Testis (tissue), 2 donors: ENCODE measurements at regions not wholly inside any gene's neighbourhood (a gene's known extent, or its start where the extent isn't known, plus 50 kb on each side); places are given as distances from the start of the nearest gene placed in this dataset.

Source experiments
- DNase-seq: peaks from one replicate; pipeline ENCODE4 v3.0.0-alpha.2; 2019
- H3K27ac ChIP-seq, 2 donors: fragments of 200-600 bp; sonication (generic); one replicate each; pipeline ENCODE4 v1.5.1; 2019
- H3K27me3 ChIP-seq: fragments of 200-600 bp; sonication (generic); one replicate; pipeline ENCODE4 v1.5.1; 2019
- H3K36me3 ChIP-seq: fragments of 200-600 bp; sonication (generic); one replicate; pipeline ENCODE4 v1.5.1; 2017; ENCODE audit warnings: low read depth; ENCODE audit errors: missing control alignments
- H3K4me1 ChIP-seq: fragments of 200-600 bp; sonication (generic); one replicate; pipeline ENCODE4 v1.5.1; 2019
- H3K4me3 ChIP-seq, 2 donors: fragments of 200-600 bp; sonication (generic); one replicate each; pipeline ENCODE4 v1.5.1; 2017 to 2019
- H3K9me3 ChIP-seq: fragments of 200-600 bp; sonication (generic); one replicate; pipeline ENCODE4 v1.5.1; 2017
- POLR2A ChIP-seq: fragments of 450-650 bp; IDR thresholded peaks from one replicate; pipeline ENCODE4 v1.6.1; 2017; ENCODE audit warnings: antibody characterized with exemption, mild to moderate bottlenecking, moderate library complexity
- WGBS, 2 donors: methylation state at CpG; one replicate each; pipeline ENCODE4 v1.1.5; 2018; 5-methylcytosine and 5-hydroxymethylcytosine counted together
- intact Hi-C: fragments of 100-400 bp; cut with DNase I; formaldehyde crosslinking; loops from one replicate; pipeline ENCODE4 v1.15.1; 2023; ENCODE audit warnings: low total_unique reads
- TF ChIP-seq, protein P1 (sequence below), 3 experiments: fragments of 450-650 bp in 2 of 3; fragments of 200-600 bp in 1 of 3; sonication (generic) in 1 of 3; IDR thresholded peaks; one replicate each; pipeline ENCODE4 v1.5.1; 2016 to 2019; ENCODE audit warnings: antibody characterized with exemption in 3 of 3, mild to moderate bottlenecking in 2 of 3, moderate library complexity in 1 of 3

DNA sequence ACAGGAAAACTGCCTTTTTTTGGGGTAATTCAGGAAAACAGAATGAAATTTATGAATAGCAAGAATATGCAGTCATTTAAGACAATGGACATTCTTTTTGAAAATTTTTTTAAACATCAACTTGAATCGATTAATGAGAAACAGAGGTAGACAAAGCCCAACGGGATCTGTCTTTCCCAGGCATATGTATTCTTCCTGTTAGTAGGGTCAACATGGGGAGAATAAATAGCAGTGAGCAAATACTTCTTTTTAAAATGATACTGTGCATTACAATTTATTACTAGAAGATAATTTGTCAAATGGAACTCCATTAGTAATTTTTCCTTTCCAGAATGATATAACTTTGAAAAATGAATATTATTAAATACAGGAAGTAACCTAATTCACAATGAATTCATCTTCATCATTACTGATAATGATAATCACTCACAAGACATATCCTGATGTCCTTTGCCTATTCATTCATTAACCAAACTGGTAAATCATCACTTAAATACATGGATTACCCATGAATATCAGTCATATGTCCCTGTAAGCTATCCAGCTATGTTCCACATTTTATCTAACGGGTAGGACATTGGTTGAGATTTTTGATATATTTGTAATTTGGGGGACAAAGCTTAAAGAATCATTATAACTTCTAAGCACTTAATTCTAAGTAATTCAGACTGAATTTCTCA lies 209.2 kb upstream of the CDIN1 start:
- DNase-seq = no peak
- H3K27ac ChIP-seq = no peak overlapping the region
- no peaks in the 10 kb centered on the region for H3K36me3 ChIP-seq
- H3K27me3 ChIP-seq = no peaks in the 10 kb centered on the region
- intact Hi-C loops = no loop called here
- TF ChIP-seq, protein P1, sequence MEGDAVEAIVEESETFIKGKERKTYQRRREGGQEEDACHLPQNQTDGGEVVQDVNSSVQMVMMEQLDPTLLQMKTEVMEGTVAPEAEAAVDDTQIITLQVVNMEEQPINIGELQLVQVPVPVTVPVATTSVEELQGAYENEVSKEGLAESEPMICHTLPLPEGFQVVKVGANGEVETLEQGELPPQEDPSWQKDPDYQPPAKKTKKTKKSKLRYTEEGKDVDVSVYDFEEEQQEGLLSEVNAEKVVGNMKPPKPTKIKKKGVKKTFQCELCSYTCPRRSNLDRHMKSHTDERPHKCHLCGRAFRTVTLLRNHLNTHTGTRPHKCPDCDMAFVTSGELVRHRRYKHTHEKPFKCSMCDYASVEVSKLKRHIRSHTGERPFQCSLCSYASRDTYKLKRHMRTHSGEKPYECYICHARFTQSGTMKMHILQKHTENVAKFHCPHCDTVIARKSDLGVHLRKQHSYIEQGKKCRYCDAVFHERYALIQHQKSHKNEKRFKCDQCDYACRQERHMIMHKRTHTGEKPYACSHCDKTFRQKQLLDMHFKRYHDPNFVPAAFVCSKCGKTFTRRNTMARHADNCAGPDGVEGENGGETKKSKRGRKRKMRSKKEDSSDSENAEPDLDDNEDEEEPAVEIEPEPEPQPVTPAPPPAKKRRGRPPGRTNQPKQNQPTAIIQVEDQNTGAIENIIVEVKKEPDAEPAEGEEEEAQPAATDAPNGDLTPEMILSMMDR (IDR thresholded peaks at IDR 0.05) = no peak
- TF ChIP-seq POLR2A = no peak
- no peaks in the 10 kb centered on the region for H3K9me3 ChIP-seq
- no peak overlapping the region for H3K4me3 ChIP-seq
- H3K4me1 ChIP-seq = no peaks in the 10 kb centered on the region
- 78 to 83% methylated on average over 3 of the region's 3 CpGs for WGBS, 2 donors

DNA sequence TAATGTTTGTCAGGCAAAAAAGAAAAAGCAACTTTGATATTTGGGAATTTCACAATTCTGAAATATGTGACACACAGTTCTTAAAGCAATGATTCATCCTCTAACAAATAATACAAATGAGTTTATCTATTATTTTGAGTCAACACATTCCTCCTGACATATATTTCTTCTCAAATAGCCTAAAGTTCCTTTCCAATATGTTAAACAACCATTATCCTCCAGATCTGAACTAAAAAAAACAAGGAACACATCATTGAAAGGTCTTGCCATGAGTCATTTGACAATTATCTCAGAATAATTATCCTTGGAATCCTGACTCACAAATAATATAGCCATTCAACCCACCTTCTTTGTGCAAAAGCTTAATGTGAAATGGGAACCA lies 208.7 kb upstream of the CDIN1 start:
- no peak for TF ChIP-seq POLR2A
- TF ChIP-seq, protein P1 (IDR thresholded peaks at IDR 0.05) = no peak
- no peaks in the 10 kb centered on the region for H3K9me3 ChIP-seq
- DNase-seq = no peak
- no peak overlapping the region for H3K4me3 ChIP-seq
- no peaks in the 10 kb centered on the region for H3K4me1 ChIP-seq
- no peaks in the 10 kb centered on the region for H3K27me3 ChIP-seq
- H3K27ac ChIP-seq = no peak overlapping the region
- intact Hi-C loops = no loop called here
- no peaks in the 10 kb centered on the region for H3K36me3 ChIP-seq

DNA sequence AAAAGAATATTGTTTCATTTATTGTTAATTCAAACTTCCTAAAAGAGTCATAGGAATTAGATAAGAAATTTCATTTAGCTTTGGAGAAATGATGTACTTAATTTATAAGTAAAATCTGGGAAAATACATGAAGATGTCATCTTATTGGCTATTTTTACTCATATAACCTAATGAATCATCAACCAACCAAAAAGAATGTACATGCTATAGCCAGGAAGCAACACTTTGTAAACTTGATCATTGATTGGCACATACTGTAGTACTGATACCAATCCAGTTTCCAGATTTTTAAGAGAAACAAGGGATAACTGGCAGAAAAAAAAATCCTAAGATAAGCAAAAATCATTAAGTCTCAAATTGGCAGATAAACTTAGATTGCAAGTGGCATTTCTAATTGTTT lies 207.9 kb upstream of the CDIN1 start:
- no peak for DNase-seq
- H3K36me3 ChIP-seq = no peaks in the 10 kb centered on the region
- H3K27me3 ChIP-seq = no peaks in the 10 kb centered on the region
- H3K4me1 ChIP-seq = no peaks in the 10 kb centered on the region
- H3K4me3 ChIP-seq = no peak overlapping the region
- H3K27ac ChIP-seq = no peak overlapping the region
- TF ChIP-seq, protein P1 (IDR thresholded peaks at IDR 0.05) = no peak
- TF ChIP-seq POLR2A = no peak
- intact Hi-C loops = no loop called here
- H3K9me3 ChIP-seq = no peaks in the 10 kb centered on the region

DNA sequence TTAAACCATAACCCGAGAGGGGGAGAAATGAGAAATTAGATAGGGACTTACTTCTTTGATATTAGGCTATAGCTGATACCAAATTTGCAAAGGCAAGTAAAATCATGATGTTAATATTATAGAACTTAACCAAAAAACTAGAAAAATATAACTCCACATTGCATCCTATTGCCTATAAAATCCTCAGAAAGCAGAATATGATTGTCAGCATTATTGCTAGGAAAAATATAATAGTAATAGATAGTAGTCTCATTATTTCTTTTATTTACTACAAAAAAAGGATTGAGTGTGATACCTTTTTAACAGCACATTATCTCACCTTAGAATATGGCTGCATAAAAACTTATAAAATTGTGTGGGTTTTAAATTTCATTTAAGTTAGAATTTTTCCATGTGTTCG lies 206.5 kb upstream of the CDIN1 start:
- H3K4me1 ChIP-seq = no peaks in the 10 kb centered on the region
- no peak for TF ChIP-seq POLR2A
- TF ChIP-seq, protein P1 (IDR thresholded peaks at IDR 0.05) = no peak
- no peak overlapping the region for H3K4me3 ChIP-seq
- H3K9me3 ChIP-seq = no peaks in the 10 kb centered on the region
- no peaks in the 10 kb centered on the region for H3K36me3 ChIP-seq
- H3K27me3 ChIP-seq = no peaks in the 10 kb centered on the region
- intact Hi-C loops = no loop called here
- H3K27ac ChIP-seq = no peak overlapping the region
- 89 to 91% methylated on average over 2 of the region's 2 CpGs for WGBS, 2 donors
- no peak for DNase-seq

DNA sequence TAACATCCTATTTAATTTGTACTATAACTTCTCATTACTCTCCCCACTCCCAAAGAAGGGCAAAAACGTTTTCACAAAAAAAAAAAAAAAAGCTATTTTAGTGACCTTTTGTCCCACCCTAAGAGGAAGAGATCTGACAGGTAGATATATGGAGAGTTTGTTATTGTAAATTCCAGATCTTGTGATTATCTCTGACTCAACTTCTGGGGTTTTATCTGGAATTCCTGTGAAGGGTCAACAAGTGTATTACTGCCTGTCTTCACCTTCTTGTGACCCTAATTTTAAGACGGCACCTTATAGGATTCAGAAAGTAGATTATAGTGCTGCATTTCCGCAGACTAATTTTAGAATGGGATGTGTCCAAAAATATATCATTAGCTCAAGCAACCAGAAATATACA lies 205.9 kb upstream of the CDIN1 start:
- no peaks in the 10 kb centered on the region for H3K27me3 ChIP-seq
- WGBS, 2 donors = 45 to 54% methylated on average over 3 of the region's 3 CpGs
- intact Hi-C loops = no loop called here
- H3K9me3 ChIP-seq = no peaks in the 10 kb centered on the region
- H3K4me3 ChIP-seq = no peak overlapping the region
- no peak overlapping the region for H3K27ac ChIP-seq
- no peaks in the 10 kb centered on the region for H3K4me1 ChIP-seq
- no peak for DNase-seq
- TF ChIP-seq, protein P1 (IDR thresholded peaks at IDR 0.05) = no peak
- TF ChIP-seq POLR2A = no peak
- no peaks in the 10 kb centered on the region for H3K36me3 ChIP-seq
